ENCODE measurements at regions not wholly inside any gene's neighbourhood (a gene's known extent, or its start where the extent isn't known, plus 50 kb on each side); places are given as distances from the start of the nearest gene placed in this dataset.
"Not testable (repeated sequence)": the region's sequence is repeated elsewhere in the genome, so short reads cannot be mapped to it uniquely, and the experiment has no call there.

- H3F3A ChIP-seq (ENCODE audit: insufficient read depth) = no peaks in the 10 kb centered on the region
- no peaks in the 10 kb centered on the region for H3K9me3 ChIP-seq (ENCODE audit: insufficient read depth, low read length)
- H3K9ac ChIP-seq (ENCODE audit: low read length) = no peak overlapping the region
- H3K27me3 ChIP-seq (ENCODE audit: low read length) = no peaks in the 10 kb centered on the region
- H3K27ac ChIP-seq (ENCODE audit: low read depth, low read length) = no peak overlapping the region
- no peak for TF ChIP-seq EZH2phosphoT487 (conservative IDR thresholded peaks at IDR 0.05; ENCODE audit: low read length)
- no peak for TF ChIP-seq CTCF (IDR thresholded peaks at IDR 0.05; ENCODE audit: insufficient read depth, low read length, poor library complexity, severe bottlenecking)
- no peaks in the 10 kb centered on the region for H3K36me3 ChIP-seq (ENCODE audit: low read length)
- no peak overlapping the region for H3K4me2 ChIP-seq (ENCODE audit: low read depth, low read length, poor library complexity, severe bottlenecking)
- H2AFZ ChIP-seq (ENCODE audit: low read depth, low read length, severe bottlenecking) = no peak overlapping the region
- no peaks in the 10 kb centered on the region for H3K79me2 ChIP-seq (ENCODE audit: insufficient read depth, low read length)
- no peaks in the 10 kb centered on the region for H3K9me2 ChIP-seq (replicated peaks; ENCODE audit: insufficient read depth, low read length)
- H4K20me1 ChIP-seq (ENCODE audit: low read depth, low read length) = no peaks in the 10 kb centered on the region
- H3K4me3 ChIP-seq (ENCODE audit: insufficient read depth, low read length, poor library complexity, severe bottlenecking) = no peak overlapping the region
These were observed 98.7 kb downstream of the TRIM27 start for GRCh38 chr6:28824793-28825731.

- TF ChIP-seq EZH2phosphoT487 (conservative IDR thresholded peaks at IDR 0.05; ENCODE audit: low read length) = no peak
- no peak for TF ChIP-seq CTCF (IDR thresholded peaks at IDR 0.05; ENCODE audit: insufficient read depth, low read length, poor library complexity, severe bottlenecking)
- no peak overlapping the region for H2AFZ ChIP-seq (ENCODE audit: low read depth, low read length, severe bottlenecking)
- no peak overlapping the region for H3K4me2 ChIP-seq (ENCODE audit: low read depth, low read length, poor library complexity, severe bottlenecking)
- no peaks in the 10 kb centered on the region for H3K9me3 ChIP-seq (ENCODE audit: insufficient read depth, low read length)
- no peaks in the 10 kb centered on the region for H3F3A ChIP-seq (ENCODE audit: insufficient read depth)
- H3K27ac ChIP-seq (ENCODE audit: low read depth, low read length) = no peak overlapping the region
- no peaks in the 10 kb centered on the region for H3K36me3 ChIP-seq (ENCODE audit: low read length)
- H3K9me2 ChIP-seq (replicated peaks; ENCODE audit: insufficient read depth, low read length) = no peaks in the 10 kb centered on the region
- H3K9ac ChIP-seq (ENCODE audit: low read length) = no peak overlapping the region
- no peaks in the 10 kb centered on the region for H3K27me3 ChIP-seq (ENCODE audit: low read length)
- no peaks in the 10 kb centered on the region for H4K20me1 ChIP-seq (ENCODE audit: low read depth, low read length)
- no peak overlapping the region for H3K4me3 ChIP-seq (ENCODE audit: insufficient read depth, low read length, poor library complexity, severe bottlenecking)
- H3K79me2 ChIP-seq (ENCODE audit: insufficient read depth, low read length) = no peaks in the 10 kb centered on the region
These were observed 98.0 kb downstream of the TRIM27 start for GRCh38 chr6:28825732-28826293.

- H3F3A ChIP-seq (ENCODE audit: insufficient read depth); H3K36me3 ChIP-seq (ENCODE audit: low read length); H3K4me2 ChIP-seq (ENCODE audit: low read depth, low read length, poor library complexity, severe bottlenecking); H3K79me2 ChIP-seq (ENCODE audit: insufficient read depth, low read length); H3K27me3 ChIP-seq (ENCODE audit: low read length); H3K9ac ChIP-seq (ENCODE audit: low read length); H4K20me1 ChIP-seq (ENCODE audit: low read depth, low read length); H3K9me3 ChIP-seq (ENCODE audit: insufficient read depth, low read length); H2AFZ ChIP-seq (ENCODE audit: low read depth, low read length, severe bottlenecking); H3K4me3 ChIP-seq (ENCODE audit: insufficient read depth, low read length, poor library complexity, severe bottlenecking); H3K27ac ChIP-seq (ENCODE audit: low read depth, low read length); H3K9me2 ChIP-seq (replicated peaks; ENCODE audit: insufficient read depth, low read length): not testable (repeated sequence)
These were observed 92.1 kb downstream of the TRIM27 start for GRCh38 chr6:28831683-28832082.

GRCh38 chr6:28836703-28837102 lies 87.1 kb downstream of the TRIM27 start:
- not testable (repeated sequence) for H3K79me2 ChIP-seq (ENCODE audit: insufficient read depth, low read length); H2AFZ ChIP-seq (ENCODE audit: low read depth, low read length, severe bottlenecking); H3K27ac ChIP-seq (ENCODE audit: low read depth, low read length); H3K27me3 ChIP-seq (ENCODE audit: low read length); H3K9me2 ChIP-seq (replicated peaks; ENCODE audit: insufficient read depth, low read length); H3K9me3 ChIP-seq (ENCODE audit: insufficient read depth, low read length); H3K4me3 ChIP-seq (ENCODE audit: insufficient read depth, low read length, poor library complexity, severe bottlenecking); H4K20me1 ChIP-seq (ENCODE audit: low read depth, low read length); H3K9ac ChIP-seq (ENCODE audit: low read length); H3K36me3 ChIP-seq (ENCODE audit: low read length); H3K4me2 ChIP-seq (ENCODE audit: low read depth, low read length, poor library complexity, severe bottlenecking)
- peaks cover 15% of the 10 kb centered on the region for H3F3A ChIP-seq (ENCODE audit: insufficient read depth)
